HL-60/S4 treated with phorbol 12-myristate 13-acetate at 8.2 ng/mL for 4 days and 3 days (cell line): ENCODE measurements at regions not wholly inside any gene's neighbourhood (a gene's known extent, or its start where the extent isn't known, plus 50 kb on each side); places are given as distances from the start of the nearest gene placed in this dataset.

Experiments
- in situ Hi-C: fragments of 300-500 bp; cut with MboI; formaldehyde crosslinking; loops from 2 replicates; pipeline ENCODE4 v1.15.0; 2022; ENCODE audit warnings: low sequenced_read_pairs

- in situ Hi-C loops: no loop called here
Measured at GRCh38 chr3:70805061-70805889, 492.8 kb upstream of the MDFIC2 start.

GRCh38 chr3:70803891-70804290, 491.5 kb upstream of the MDFIC2 start:
- in situ Hi-C loops: no loop called here

GRCh38 chr3:70803319-70803718, 490.9 kb upstream of the MDFIC2 start:
- in situ Hi-C loops: no loop called here

GRCh38 chr3:70800951-70801350, 488.5 kb upstream of the MDFIC2 start:
- in situ Hi-C loops: no loop called here

GRCh38 chr3:70789878-70790277, 477.4 kb upstream of the MDFIC2 start:
- in situ Hi-C loops: no loop called here

- in situ Hi-C loops: no loop called here
Measured at GRCh38 chr3:70780790-70781189, 468.4 kb upstream of the MDFIC2 start.

GRCh38 chr3:70779296-70779695, 466.9 kb upstream of the MDFIC2 start:
- in situ Hi-C loops: no loop called here

GRCh38 chr3:70776081-70776480, 463.6 kb upstream of the MDFIC2 start:
- in situ Hi-C loops: no loop called here

GRCh38 chr3:70775257-70775656, 462.8 kb upstream of the MDFIC2 start:
- in situ Hi-C loops: no loop called here

- in situ Hi-C loops: no loop called here
Measured at GRCh38 chr3:70774641-70775040, 462.2 kb upstream of the MDFIC2 start.

- in situ Hi-C loops: no loop called here
Measured at GRCh38 chr3:70771426-70772147, 459.1 kb upstream of the MDFIC2 start.

GRCh38 chr3:70770650-70771049, 458.2 kb upstream of the MDFIC2 start:
- in situ Hi-C loops: no loop called here

- in situ Hi-C loops: no loop called here
Measured at GRCh38 chr3:70766301-70766700, 453.9 kb upstream of the MDFIC2 start.

- in situ Hi-C loops: no loop called here
Measured at GRCh38 chr3:70763894-70764293, 451.5 kb upstream of the MDFIC2 start.

- in situ Hi-C loops: no loop called here
Measured at GRCh38 chr3:70757658-70758057, 445.2 kb upstream of the MDFIC2 start.

- in situ Hi-C loops: no loop called here
Measured at GRCh38 chr3:70755526-70755925, 443.1 kb upstream of the MDFIC2 start.

- in situ Hi-C loops: no loop called here
Measured at GRCh38 chr3:70754314-70754713, 441.9 kb upstream of the MDFIC2 start.

GRCh38 chr3:70753572-70753971, 441.1 kb upstream of the MDFIC2 start:
- in situ Hi-C loops: no loop called here

GRCh38 chr3:70752051-70752450, 439.6 kb upstream of the MDFIC2 start:
- in situ Hi-C loops: no loop called here

- in situ Hi-C loops: no loop called here
Measured at GRCh38 chr3:70749122-70749521, 436.7 kb upstream of the MDFIC2 start.

GRCh38 chr3:70748593-70748992, 436.2 kb upstream of the MDFIC2 start:
- in situ Hi-C loops: no loop called here

- in situ Hi-C loops: no loop called here
Measured at GRCh38 chr3:70747847-70748246, 435.4 kb upstream of the MDFIC2 start.
